ENCODE measurements at regions not wholly inside any gene's neighbourhood (a gene's known extent, or its start where the extent isn't known, plus 50 kb on each side); places are given as distances from the start of the nearest gene placed in this dataset.
"Not testable (repeated sequence)": the region's sequence is repeated elsewhere in the genome, so short reads cannot be mapped to it uniquely, and the experiment has no call there.

DNA sequence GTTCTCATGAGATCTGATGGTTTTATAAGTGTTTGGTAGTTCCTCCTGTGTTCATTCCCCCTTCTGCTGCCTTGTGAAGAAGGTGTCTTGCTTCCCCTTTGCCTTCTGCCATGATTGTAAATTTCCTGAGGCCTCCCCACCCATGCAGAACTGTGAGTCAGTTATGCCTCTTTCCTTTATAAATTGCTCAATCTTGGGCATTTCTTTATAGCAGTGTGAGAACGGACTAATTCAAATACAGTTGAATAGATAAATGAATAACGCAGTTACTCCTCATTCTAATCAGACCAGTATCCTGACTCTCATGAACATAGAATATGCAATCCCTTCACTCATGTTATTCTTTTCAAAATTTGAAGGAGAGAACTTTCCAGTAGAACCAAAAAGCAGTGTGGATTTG lies 375.0 kb upstream of the FZD8 start:
- no peak for DNase-seq (ENCODE audit: low read depth)
- H3K4me3 ChIP-seq (ENCODE audit: control insufficient read depth, low read depth, low read length), result no peak overlapping the region
- TF ChIP-seq, protein P1, sequence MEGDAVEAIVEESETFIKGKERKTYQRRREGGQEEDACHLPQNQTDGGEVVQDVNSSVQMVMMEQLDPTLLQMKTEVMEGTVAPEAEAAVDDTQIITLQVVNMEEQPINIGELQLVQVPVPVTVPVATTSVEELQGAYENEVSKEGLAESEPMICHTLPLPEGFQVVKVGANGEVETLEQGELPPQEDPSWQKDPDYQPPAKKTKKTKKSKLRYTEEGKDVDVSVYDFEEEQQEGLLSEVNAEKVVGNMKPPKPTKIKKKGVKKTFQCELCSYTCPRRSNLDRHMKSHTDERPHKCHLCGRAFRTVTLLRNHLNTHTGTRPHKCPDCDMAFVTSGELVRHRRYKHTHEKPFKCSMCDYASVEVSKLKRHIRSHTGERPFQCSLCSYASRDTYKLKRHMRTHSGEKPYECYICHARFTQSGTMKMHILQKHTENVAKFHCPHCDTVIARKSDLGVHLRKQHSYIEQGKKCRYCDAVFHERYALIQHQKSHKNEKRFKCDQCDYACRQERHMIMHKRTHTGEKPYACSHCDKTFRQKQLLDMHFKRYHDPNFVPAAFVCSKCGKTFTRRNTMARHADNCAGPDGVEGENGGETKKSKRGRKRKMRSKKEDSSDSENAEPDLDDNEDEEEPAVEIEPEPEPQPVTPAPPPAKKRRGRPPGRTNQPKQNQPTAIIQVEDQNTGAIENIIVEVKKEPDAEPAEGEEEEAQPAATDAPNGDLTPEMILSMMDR (IDR thresholded peaks at IDR 0.05; ENCODE audit: control insufficient read depth, insufficient read depth, low read depth, low read length, missing control alignments), result no peak

DNA sequence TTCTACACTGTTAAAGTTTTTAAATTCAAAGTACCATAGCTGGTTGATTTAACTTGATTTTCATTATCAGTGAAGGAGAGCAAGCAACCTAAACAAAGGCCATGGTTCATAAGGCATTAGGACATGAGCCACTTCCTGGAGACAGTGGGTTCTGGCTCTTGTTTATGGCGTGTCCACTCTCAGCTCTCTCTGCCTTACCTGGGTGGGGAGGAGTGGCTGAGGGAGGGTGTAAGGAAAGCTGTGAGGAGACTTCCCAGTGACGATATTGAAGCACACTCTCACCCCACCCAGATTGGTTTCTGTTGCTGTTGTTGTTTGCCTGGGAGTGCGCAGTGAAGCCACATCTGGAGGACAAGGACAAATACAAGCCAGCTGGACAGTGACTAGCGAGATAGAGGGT lies 365.3 kb upstream of the FZD8 start:
- no peak for DNase-seq (ENCODE audit: low read depth)
- TF ChIP-seq, protein P1 (IDR thresholded peaks at IDR 0.05; ENCODE audit: control insufficient read depth, insufficient read depth, low read depth, low read length, missing control alignments), result no peak
- no peak overlapping the region for H3K4me3 ChIP-seq (ENCODE audit: control insufficient read depth, low read depth, low read length)

DNA sequence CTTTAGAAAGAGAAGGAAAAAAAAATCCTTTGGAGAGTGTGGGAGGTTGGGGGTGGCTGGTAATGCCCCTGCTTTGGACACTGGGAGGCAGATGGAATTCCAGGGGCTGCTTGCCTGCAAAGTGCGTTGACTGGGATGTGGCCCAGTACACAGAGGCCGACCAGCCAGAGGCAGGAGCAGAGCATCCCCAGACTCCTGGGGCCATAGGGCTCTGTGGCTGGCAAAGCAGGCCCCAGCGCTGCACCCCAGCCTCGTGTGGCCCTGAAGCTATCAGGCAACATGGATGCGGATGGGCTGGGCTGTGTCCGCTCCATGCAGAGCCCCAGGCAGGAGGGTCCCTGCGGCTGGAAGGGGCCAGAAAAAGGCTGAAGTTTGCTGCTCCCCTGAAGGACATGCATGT lies 361.6 kb upstream of the FZD8 start:
- TF ChIP-seq, protein P1 (IDR thresholded peaks at IDR 0.05; ENCODE audit: control insufficient read depth, insufficient read depth, low read depth, low read length, missing control alignments), result no peak
- no peak for DNase-seq (ENCODE audit: low read depth)
- no peak overlapping the region for H3K4me3 ChIP-seq (ENCODE audit: control insufficient read depth, low read depth, low read length)

DNA sequence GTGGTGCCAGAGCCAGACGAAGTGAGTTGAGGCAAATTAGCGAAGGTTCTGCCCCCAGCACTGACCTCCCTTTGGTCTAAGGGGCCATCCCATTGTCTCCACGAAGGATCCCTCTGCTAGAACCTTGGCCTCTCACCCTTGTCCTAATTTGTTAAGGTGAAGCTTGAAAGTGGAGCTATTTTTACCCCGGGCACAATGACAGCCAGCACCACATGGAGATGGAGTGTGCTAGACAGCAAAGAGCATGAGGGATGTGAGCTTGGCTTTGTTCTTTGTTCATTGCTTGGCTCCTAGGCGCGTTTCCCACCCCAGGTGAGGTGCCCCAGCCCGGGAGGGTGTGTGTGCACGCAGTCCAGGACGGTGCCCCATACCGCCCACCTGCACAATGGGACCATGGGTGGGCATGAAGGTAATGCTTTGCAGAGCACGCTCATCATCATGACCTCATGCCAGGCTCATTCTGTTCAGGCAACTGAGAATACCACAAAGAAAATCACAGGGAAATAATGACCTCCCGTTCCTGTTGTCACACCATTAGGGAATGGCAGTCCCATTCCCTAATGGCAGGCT lies 361.0 kb upstream of the FZD8 start:
- no peak for DNase-seq (ENCODE audit: low read depth)
- H3K4me3 ChIP-seq (ENCODE audit: control insufficient read depth, low read depth, low read length), result no peak overlapping the region

DNA sequence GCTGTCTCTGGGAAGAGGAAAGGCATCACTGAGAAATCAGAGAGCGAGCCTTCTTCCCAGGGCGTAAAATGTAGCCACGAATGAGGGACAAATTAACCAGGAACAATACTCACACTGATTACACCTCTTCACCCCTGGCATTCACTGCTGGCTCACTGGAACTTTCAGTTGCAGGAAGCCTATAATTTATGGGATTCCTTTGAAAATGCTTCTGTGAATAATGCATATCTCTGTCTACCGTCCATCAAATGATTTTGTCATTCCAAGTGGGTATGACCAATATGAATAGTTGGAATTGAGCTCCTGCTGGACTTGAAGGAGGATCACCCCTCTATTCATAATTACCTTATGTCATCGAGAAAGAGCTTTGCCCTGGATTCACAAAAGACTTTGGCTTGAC lies 360.3 kb upstream of the FZD8 start:
- H3K4me3 ChIP-seq (ENCODE audit: control insufficient read depth, low read depth, low read length), result no peak overlapping the region
- TF ChIP-seq, protein P1 (IDR thresholded peaks at IDR 0.05; ENCODE audit: control insufficient read depth, insufficient read depth, low read depth, low read length, missing control alignments), result no peak
- no peak for DNase-seq (ENCODE audit: low read depth)

More for the DNA sequence above, 361.0 kb upstream of the FZD8 start:
- TF ChIP-seq, protein P1 (IDR thresholded peaks at IDR 0.05; ENCODE audit: control insufficient read depth, insufficient read depth, low read depth, low read length, missing control alignments), result no peak

DNA sequence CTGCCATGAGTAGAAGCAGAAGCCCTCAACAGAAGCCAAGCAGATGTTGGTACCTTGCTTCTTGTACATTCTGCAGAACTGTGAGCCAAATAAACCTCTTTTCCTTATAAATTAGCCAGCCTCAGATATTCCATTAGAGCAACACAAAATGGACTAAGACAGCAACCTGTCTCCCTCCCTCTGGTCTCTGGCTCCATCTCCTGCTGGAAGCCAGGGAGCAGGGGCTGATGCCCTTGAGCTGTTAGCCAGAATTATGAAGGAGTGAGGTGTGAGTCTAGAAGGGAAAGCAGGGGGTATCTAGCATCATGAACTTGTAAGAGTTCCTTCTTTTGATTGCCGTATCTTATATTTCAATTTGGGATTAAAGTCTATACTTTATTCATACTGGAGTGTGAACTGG lies 358.7 kb upstream of the FZD8 start:
- DNase-seq (ENCODE audit: low read depth); H3K4me3 ChIP-seq (ENCODE audit: control insufficient read depth, low read depth, low read length): not testable (repeated sequence)
- TF ChIP-seq, protein P1 (IDR thresholded peaks at IDR 0.05; ENCODE audit: control insufficient read depth, insufficient read depth, low read depth, low read length, missing control alignments), result peak; percentile 15

DNA sequence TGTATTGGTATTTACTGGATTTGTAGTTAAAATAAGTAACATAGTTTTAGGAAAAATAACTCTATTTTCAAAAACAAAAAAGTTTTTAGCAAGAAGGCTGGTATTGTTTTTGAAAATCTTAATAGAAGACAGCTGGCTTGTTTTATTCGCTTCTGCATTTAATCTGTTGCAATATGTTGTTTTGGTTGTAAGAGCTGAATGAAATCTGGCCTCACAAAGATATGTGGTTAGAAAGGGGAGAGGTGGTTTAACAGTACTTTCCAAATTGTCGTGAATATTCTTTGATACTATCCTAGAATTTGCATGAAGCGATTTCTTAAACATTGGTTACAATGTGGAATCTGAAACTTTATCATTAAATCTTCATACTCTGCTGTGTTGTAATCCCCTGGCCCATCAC lies 355.9 kb upstream of the FZD8 start:
- peak; percentile 45 for DNase-seq (ENCODE audit: low read depth)
- no peak overlapping the region for H3K4me3 ChIP-seq (ENCODE audit: control insufficient read depth, low read depth, low read length)
- TF ChIP-seq, protein P1 (IDR thresholded peaks at IDR 0.05; ENCODE audit: control insufficient read depth, insufficient read depth, low read depth, low read length, missing control alignments), result no peak
